ENCODE measurements at regions not wholly inside any gene's neighbourhood (a gene's known extent, or its start where the extent isn't known, plus 50 kb on each side); places are given as distances from the start of the nearest gene placed in this dataset.

DNA sequence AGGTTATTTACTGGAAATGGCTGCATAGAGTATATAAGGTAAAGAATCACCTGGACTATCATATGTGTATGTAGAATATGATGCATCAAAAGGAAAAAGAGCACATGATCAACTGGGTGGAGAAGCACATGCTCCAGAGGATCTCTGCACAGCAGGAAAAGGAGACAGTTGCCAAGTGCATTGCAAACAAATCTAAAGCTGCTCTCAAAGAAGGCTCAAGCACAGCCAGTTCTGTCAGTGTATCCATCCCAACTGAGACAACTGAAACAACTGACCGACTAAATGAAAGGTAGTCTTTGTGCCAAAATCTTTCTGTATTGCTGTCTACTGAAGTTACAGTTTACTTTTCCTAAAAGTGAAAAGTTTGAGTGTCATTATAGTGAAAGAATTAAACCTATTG, 83.2 kb upstream of the SGCE start:
- Histone ChIP-seq H2BK12ac (ENCODE audit: low read depth, low read length) (no peak overlapping the region), H2BK15ac (ENCODE audit: low read length) (no peak overlapping the region), H4K20me1 (replicated peaks in 1 of 2; ENCODE audit: control insufficient read depth in 1 of 2, insufficient read depth in 2 of 2, low read length in 2 of 2) (no peaks in the 10 kb centered on the region), H3K4me3 (ENCODE audit: extremely low read depth in 1 of 4, insufficient read depth in 2 of 4, low read depth in 3 of 4, low read length in 4 of 4) (no peak overlapping the region), H4K5ac (ENCODE audit: insufficient read length, low read depth, low read length) (no peak overlapping the region), H3K79me1 (ENCODE audit: low read depth, low read length) (no peaks in the 10 kb centered on the region), H3K18ac (ENCODE audit: extremely low read depth, low read length) (no peak overlapping the region), H3K4me2 (ENCODE audit: insufficient read depth in 1 of 2, low read depth in 2 of 2, low read length in 2 of 2) (no peak overlapping the region), H3K27ac (ENCODE audit: low read depth, low read length) (no peak overlapping the region), H3K56ac (replicated peaks; ENCODE audit: insufficient read length, low read depth, low read length) (no peak overlapping the region), H4K91ac (replicated peaks; ENCODE audit: insufficient read length, low read length) (no peak overlapping the region), H2BK20ac (ENCODE audit: low read length) (no peak overlapping the region), H2AK5ac (ENCODE audit: low read depth, low read length) (no peak overlapping the region), H3K27me3 (replicated peaks in 1 of 4; ENCODE audit: control insufficient read depth in 3 of 4, extremely low read depth in 1 of 4, insufficient read depth in 3 of 4, low read length in 3 of 4) (no peaks in the 10 kb centered on the region), H3K23me2 (ENCODE audit: low read depth, low read length) (no peaks in the 10 kb centered on the region), H3K9me3 (ENCODE audit: insufficient read depth in 2 of 2, low read depth in 1 of 2, low read length in 1 of 2) (no peaks in the 10 kb centered on the region; a peak in 1 of 4 replicates), H3K4ac (replicated peaks; ENCODE audit: insufficient read length, low read depth, low read length) (no peak overlapping the region), H3K4me1 (replicated peaks in 1 of 4; ENCODE audit: control insufficient read depth in 3 of 4, insufficient read depth in 4 of 4, low read length in 3 of 4) (no peaks in the 10 kb centered on the region), H2BK120ac (replicated peaks; ENCODE audit: low read depth, low read length) (no peak overlapping the region), H4K8ac (ENCODE audit: extremely low read depth, insufficient read depth, low read length) (no peak overlapping the region), H2BK5ac (ENCODE audit: low read depth, low read length) (no peak overlapping the region), H3K23ac (ENCODE audit: insufficient read length) (no peak overlapping the region), H2AFZ (ENCODE audit: low read length) (no peak overlapping the region), H3K79me2 (ENCODE audit: control insufficient read depth in 1 of 2, insufficient read depth in 2 of 2, low read length in 2 of 2) (no peaks in the 10 kb centered on the region), H3K36me3 (ENCODE audit: control insufficient read depth in 2 of 4, insufficient read depth in 4 of 4, low read length in 3 of 4) (no peaks in the 10 kb centered on the region), H3K14ac (ENCODE audit: insufficient read length) (no peak overlapping the region), H3K9ac (replicated peaks in 1 of 4; ENCODE audit: extremely low read depth in 1 of 4, low read depth in 3 of 4, low read length in 3 of 4) (no peak overlapping the region)
- ChIA-PET POLR2A (ENCODE audit: partially characterized antibody) (no interaction called here), CTCF (ENCODE audit: partially characterized antibody) (no interaction called here)
- WGBS, 2 experiments (ENCODE audit: extremely low coverage in 1 of 2, insufficient coverage in 1 of 2, insufficient read length in 1 of 2, insufficient replicate concordance in 2 of 2, low coverage in 1 of 2, low lambda C conversion rate in 2 of 2, missing lambda C conversion rate in 1 of 2), result 91% methylated on average over 1 of the region's 1 CpG; no CpG with 5 or more reads in 1 of the 2 experiments
- DNase-seq (ENCODE audit: low read depth in 1 of 2, low spot score in 2 of 2), result no peak
- no peak for FAIRE-seq
- no peak for TF ChIP-seq PHF8 (conservative IDR thresholded peaks at IDR 0.05; ENCODE audit: low read depth, low read length)
- TF ChIP-seq E2F6 (IDR thresholded peaks at IDR 0.05), result no peak
- no peak for TF ChIP-seq CHD1 (IDR thresholded peaks at IDR 0.05; ENCODE audit: low read depth, low read length)
- no peak for TF ChIP-seq TCF12 (IDR thresholded peaks at IDR 0.05; ENCODE audit: low read depth, low read length)
- TF ChIP-seq GABPA (IDR thresholded peaks at IDR 0.05; ENCODE audit: borderline replicate concordance, insufficient read depth, low read length), result no peak
- no peak for TF ChIP-seq HDAC6 (IDR thresholded peaks at IDR 0.05; ENCODE audit: low read depth, low read length)
- TF ChIP-seq EGR1 (IDR thresholded peaks at IDR 0.05; ENCODE audit: borderline replicate concordance, low read depth, low read length), result no peak
- TF ChIP-seq RFX5 (IDR thresholded peaks at IDR 0.05; ENCODE audit: borderline replicate concordance, low read depth, low read length), result no peak
- TF ChIP-seq CEBPB (IDR thresholded peaks at IDR 0.05; ENCODE audit: low read depth, low read length), result no peak
- no peak for TF ChIP-seq JUN (IDR thresholded peaks at IDR 0.05; ENCODE audit: low read depth, low read length)
- TF ChIP-seq MAX (IDR thresholded peaks at IDR 0.05), result no peak
- TF ChIP-seq SIN3A (conservative IDR thresholded peaks at IDR 0.05 in 1 of 2, IDR thresholded peaks at IDR 0.05 in 1 of 2; ENCODE audit: low read depth in 1 of 2, low read length in 2 of 2), result no peak
- TF ChIP-seq TEAD4 (IDR thresholded peaks at IDR 0.05; ENCODE audit: low read depth, low read length), result no peak
- no peak for TF ChIP-seq ASH2L (IDR thresholded peaks at IDR 0.05; ENCODE audit: low read length)
- TF ChIP-seq HDAC2 (IDR thresholded peaks at IDR 0.05; ENCODE audit: borderline replicate concordance in 1 of 2, low read depth in 2 of 2, low read length in 2 of 2), result no peak

Data from H1 (cell line).